GM18507 (cell line): ENCODE measurements at regions not wholly inside any gene's neighbourhood (a gene's known extent, or its start where the extent isn't known, plus 50 kb on each side); places are given as distances from the start of the nearest gene placed in this dataset.

Source experiments
- DNase-seq: peaks from one replicate; pipeline ENCODE4 v3.0.0; 2011; ENCODE audit warnings: low read depth; ENCODE audit not compliant: insufficient read length; ENCODE audit errors: extremely low spot score
- FAIRE-seq: peaks from 2 replicates; lab custom pipeline; 2011; peaks lifted over from hg19 to GRCh38; lab: Jason Lieb, UNC

GRCh38 chr16:17654142-17654541 is 183.4 kb upstream of the XYLT1 start:
- no peak for FAIRE-seq
- no peak for DNase-seq

- FAIRE-seq (no peak), DNase-seq (no peak)
Observed at GRCh38 chr16:17647879-17648872, 177.4 kb upstream of the XYLT1 start.

GRCh38 chr16:17643935-17644334 is 173.2 kb upstream of the XYLT1 start:
- FAIRE-seq (no peak), DNase-seq (no peak)

- FAIRE-seq = no peak
- DNase-seq = no peak
Observed at GRCh38 chr16:17641990-17642389, 171.2 kb upstream of the XYLT1 start.

- FAIRE-seq (no peak), DNase-seq (no peak)
Observed at GRCh38 chr16:17638134-17638533, 167.4 kb upstream of the XYLT1 start.

GRCh38 chr16:17635183-17635582 is 164.4 kb upstream of the XYLT1 start:
- DNase-seq (no peak), FAIRE-seq (no peak)

GRCh38 chr16:17633181-17633951 is 162.6 kb upstream of the XYLT1 start:
- no peak for FAIRE-seq
- no peak for DNase-seq

- DNase-seq (no peak), FAIRE-seq (no peak)
Observed at GRCh38 chr16:17632667-17633066, 161.9 kb upstream of the XYLT1 start.

GRCh38 chr16:17629936-17630335 is 159.2 kb upstream of the XYLT1 start:
- FAIRE-seq = no peak
- DNase-seq = no peak

- no peak for FAIRE-seq
- no peak for DNase-seq
Observed at GRCh38 chr16:17628983-17629382, 158.2 kb upstream of the XYLT1 start.

- no peak for DNase-seq
Observed at GRCh38 chr16:17622366-17622765, 151.6 kb upstream of the XYLT1 start.

GRCh38 chr16:17619261-17619660 is 148.5 kb upstream of the XYLT1 start:
- DNase-seq (no peak), FAIRE-seq (no peak)

More at GRCh38 chr16:17622366-17622765, 151.6 kb upstream of the XYLT1 start:
- FAIRE-seq = no peak

- DNase-seq = no peak
- FAIRE-seq = no peak
Observed at GRCh38 chr16:17617021-17617552, 146.3 kb upstream of the XYLT1 start.

GRCh38 chr16:17612336-17612735 is 141.6 kb upstream of the XYLT1 start:
- no peak for DNase-seq
- FAIRE-seq = no peak

GRCh38 chr16:17607609-17608008 is 136.8 kb upstream of the XYLT1 start:
- DNase-seq = no peak
- FAIRE-seq = no peak

GRCh38 chr16:17607075-17607509 is 136.3 kb upstream of the XYLT1 start:
- FAIRE-seq = no peak
- DNase-seq = no peak

- FAIRE-seq = no peak
Observed at GRCh38 chr16:17606460-17606859, 135.7 kb upstream of the XYLT1 start.

GRCh38 chr16:17605784-17606183 is 135.0 kb upstream of the XYLT1 start:
- DNase-seq (no peak), FAIRE-seq (no peak)

More at GRCh38 chr16:17606460-17606859, 135.7 kb upstream of the XYLT1 start:
- DNase-seq = no peak

- DNase-seq (no peak), FAIRE-seq (no peak)
Observed at GRCh38 chr16:17603626-17604025, 132.9 kb upstream of the XYLT1 start.

GRCh38 chr16:17602678-17603077 is 131.9 kb upstream of the XYLT1 start:
- no peak for FAIRE-seq
- DNase-seq = no peak
